ENCODE measurements at regions not wholly inside any gene's neighbourhood (a gene's known extent, or its start where the extent isn't known, plus 50 kb on each side); places are given as distances from the start of the nearest gene placed in this dataset.

DNA sequence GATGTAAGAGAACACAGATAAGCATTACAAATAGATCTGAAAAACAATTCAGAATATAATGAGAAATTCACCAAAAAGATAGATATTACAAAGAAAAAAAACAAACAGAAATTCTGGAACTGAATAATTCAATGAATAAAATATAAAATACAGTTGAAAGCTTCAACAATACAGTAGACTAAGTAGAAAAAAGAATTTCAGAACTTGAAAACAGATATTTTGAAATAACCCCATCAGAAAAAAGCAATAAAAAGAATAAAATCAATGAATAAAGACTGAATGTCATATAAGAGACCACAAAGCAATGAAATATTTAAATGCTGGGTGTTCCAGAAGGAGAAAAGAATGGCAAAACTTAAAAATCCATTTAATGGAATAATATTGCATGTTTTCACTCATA, 611.4 kb upstream of the GHITM start (continued):
- TF ChIP-seq, protein P1, sequence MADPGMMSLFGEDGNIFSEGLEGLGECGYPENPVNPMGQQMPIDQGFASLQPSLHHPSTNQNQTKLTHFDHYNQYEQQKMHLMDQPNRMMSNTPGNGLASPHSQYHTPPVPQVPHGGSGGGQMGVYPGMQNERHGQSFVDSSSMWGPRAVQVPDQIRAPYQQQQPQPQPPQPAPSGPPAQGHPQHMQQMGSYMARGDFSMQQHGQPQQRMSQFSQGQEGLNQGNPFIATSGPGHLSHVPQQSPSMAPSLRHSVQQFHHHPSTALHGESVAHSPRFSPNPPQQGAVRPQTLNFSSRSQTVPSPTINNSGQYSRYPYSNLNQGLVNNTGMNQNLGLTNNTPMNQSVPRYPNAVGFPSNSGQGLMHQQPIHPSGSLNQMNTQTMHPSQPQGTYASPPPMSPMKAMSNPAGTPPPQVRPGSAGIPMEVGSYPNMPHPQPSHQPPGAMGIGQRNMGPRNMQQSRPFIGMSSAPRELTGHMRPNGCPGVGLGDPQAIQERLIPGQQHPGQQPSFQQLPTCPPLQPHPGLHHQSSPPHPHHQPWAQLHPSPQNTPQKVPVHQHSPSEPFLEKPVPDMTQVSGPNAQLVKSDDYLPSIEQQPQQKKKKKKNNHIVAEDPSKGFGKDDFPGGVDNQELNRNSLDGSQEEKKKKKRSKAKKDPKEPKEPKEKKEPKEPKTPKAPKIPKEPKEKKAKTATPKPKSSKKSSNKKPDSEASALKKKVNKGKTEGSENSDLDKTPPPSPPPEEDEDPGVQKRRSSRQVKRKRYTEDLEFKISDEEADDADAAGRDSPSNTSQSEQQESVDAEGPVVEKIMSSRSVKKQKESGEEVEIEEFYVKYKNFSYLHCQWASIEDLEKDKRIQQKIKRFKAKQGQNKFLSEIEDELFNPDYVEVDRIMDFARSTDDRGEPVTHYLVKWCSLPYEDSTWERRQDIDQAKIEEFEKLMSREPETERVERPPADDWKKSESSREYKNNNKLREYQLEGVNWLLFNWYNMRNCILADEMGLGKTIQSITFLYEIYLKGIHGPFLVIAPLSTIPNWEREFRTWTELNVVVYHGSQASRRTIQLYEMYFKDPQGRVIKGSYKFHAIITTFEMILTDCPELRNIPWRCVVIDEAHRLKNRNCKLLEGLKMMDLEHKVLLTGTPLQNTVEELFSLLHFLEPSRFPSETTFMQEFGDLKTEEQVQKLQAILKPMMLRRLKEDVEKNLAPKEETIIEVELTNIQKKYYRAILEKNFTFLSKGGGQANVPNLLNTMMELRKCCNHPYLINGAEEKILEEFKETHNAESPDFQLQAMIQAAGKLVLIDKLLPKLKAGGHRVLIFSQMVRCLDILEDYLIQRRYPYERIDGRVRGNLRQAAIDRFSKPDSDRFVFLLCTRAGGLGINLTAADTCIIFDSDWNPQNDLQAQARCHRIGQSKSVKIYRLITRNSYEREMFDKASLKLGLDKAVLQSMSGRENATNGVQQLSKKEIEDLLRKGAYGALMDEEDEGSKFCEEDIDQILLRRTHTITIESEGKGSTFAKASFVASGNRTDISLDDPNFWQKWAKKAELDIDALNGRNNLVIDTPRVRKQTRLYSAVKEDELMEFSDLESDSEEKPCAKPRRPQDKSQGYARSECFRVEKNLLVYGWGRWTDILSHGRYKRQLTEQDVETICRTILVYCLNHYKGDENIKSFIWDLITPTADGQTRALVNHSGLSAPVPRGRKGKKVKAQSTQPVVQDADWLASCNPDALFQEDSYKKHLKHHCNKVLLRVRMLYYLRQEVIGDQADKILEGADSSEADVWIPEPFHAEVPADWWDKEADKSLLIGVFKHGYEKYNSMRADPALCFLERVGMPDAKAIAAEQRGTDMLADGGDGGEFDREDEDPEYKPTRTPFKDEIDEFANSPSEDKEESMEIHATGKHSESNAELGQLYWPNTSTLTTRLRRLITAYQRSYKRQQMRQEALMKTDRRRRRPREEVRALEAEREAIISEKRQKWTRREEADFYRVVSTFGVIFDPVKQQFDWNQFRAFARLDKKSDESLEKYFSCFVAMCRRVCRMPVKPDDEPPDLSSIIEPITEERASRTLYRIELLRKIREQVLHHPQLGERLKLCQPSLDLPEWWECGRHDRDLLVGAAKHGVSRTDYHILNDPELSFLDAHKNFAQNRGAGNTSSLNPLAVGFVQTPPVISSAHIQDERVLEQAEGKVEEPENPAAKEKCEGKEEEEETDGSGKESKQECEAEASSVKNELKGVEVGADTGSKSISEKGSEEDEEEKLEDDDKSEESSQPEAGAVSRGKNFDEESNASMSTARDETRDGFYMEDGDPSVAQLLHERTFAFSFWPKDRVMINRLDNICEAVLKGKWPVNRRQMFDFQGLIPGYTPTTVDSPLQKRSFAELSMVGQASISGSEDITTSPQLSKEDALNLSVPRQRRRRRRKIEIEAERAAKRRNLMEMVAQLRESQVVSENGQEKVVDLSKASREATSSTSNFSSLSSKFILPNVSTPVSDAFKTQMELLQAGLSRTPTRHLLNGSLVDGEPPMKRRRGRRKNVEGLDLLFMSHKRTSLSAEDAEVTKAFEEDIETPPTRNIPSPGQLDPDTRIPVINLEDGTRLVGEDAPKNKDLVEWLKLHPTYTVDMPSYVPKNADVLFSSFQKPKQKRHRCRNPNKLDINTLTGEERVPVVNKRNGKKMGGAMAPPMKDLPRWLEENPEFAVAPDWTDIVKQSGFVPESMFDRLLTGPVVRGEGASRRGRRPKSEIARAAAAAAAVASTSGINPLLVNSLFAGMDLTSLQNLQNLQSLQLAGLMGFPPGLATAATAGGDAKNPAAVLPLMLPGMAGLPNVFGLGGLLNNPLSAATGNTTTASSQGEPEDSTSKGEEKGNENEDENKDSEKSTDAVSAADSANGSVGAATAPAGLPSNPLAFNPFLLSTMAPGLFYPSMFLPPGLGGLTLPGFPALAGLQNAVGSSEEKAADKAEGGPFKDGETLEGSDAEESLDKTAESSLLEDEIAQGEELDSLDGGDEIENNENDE (IDR thresholded peaks at IDR 0.05; ENCODE audit: insufficient replicate concordance, low read length), result no peak
- no peak for TF ChIP-seq TAF1 (IDR thresholded peaks at IDR 0.05; ENCODE audit: low read depth, low read length)
- TF ChIP-seq TCF12 (IDR thresholded peaks at IDR 0.05; ENCODE audit: low read depth, low read length), result no peak
- no peak for TF ChIP-seq SUZ12 (IDR thresholded peaks at IDR 0.05; ENCODE audit: low read length)
- no peak for TF ChIP-seq SIN3A (conservative IDR thresholded peaks at IDR 0.05 in 1 of 2, IDR thresholded peaks at IDR 0.05 in 1 of 2; ENCODE audit: low read depth in 1 of 2, low read length in 2 of 2)
- no peak for TF ChIP-seq YY1 (IDR thresholded peaks at IDR 0.05; ENCODE audit: low read depth, low read length)
- TF ChIP-seq CBX8 (IDR thresholded peaks at IDR 0.05; ENCODE audit: borderline replicate concordance, low read depth, low read length), result no peak
- no peak for TF ChIP-seq ASH2L (IDR thresholded peaks at IDR 0.05; ENCODE audit: low read length)
- no peak for TF ChIP-seq NRF1 (IDR thresholded peaks at IDR 0.05; ENCODE audit: low read depth, low read length)
- no peak for TF ChIP-seq KDM1A (IDR thresholded peaks at IDR 0.05; ENCODE audit: borderline replicate concordance, low read length)
- TF ChIP-seq TAF7 (optimal IDR thresholded peaks at IDR 0.05; ENCODE audit: borderline replicate concordance, low read depth, low read length), result no peak
